Erythroblast (primary cell): ENCODE measurements at regions not wholly inside any gene's neighbourhood (a gene's known extent, or its start where the extent isn't known, plus 50 kb on each side); places are given as distances from the start of the nearest gene placed in this dataset.

ENCODE experiments used
- DNase-seq, 2 experiments: peaks; one replicate each; lab custom pipeline; 2025; lab: John Stamatoyannopoulos, UW
- GATA1 ChIP-seq: IDR thresholded peaks from 2 replicates; pipeline ENCODE4 v1.6.1; 2011; ENCODE audit warnings: low read depth, mild to moderate bottlenecking, control low read depth, low read length, moderate library complexity
- POLR2A ChIP-seq: IDR thresholded peaks from 2 replicates; pipeline ENCODE4 v1.6.1; 2011; ENCODE audit warnings: mild to moderate bottlenecking, low read length

DNA sequence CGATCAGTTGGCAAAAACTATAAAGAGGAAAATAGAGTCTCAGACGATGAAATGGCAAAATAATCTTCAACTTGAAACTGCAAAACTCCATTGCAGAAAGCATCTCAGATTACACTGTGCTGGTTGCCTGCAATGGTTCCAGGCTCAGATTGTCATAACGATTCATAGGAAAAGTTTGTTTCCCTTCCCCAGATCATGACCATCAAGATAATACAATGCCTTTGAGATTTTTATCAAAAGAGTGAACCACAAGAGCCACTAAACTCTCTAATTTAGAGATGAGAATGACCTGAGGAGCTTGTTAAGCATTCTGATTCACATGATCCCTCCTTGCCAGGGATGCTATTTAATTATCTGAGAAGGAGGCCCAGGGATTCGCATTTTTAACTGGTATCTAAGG, 52.6 kb upstream of the ITGA1 start:
- DNase-seq: no peak

More for the DNA sequence above, 52.6 kb upstream of the ITGA1 start:
- no peak for TF ChIP-seq GATA1
- no peak for TF ChIP-seq POLR2A
